ACC112 (cell line): ENCODE measurements at regions not wholly inside any gene's neighbourhood (a gene's known extent, or its start where the extent isn't known, plus 50 kb on each side); places are given as distances from the start of the nearest gene placed in this dataset.

Experiments used
- H2AFZ ChIP-seq: fragments of 200-600 bp; sonication (generic); one replicate; pipeline ENCODE4 v1.6.0; 2017; ENCODE audit warnings: antibody characterized with exemption, low read length; ENCODE audit not compliant: unreplicated experiment
- H3K27ac ChIP-seq: fragments of 200-600 bp; sonication (generic); 2 replicates; pipeline ENCODE4 v1.5.1; 2014; ENCODE audit warnings: low read depth, mild to moderate bottlenecking, antibody characterized with exemption, low read length, moderate library complexity
- H3K27me3 ChIP-seq: fragments of 200-600 bp; sonication (generic); 2 replicates; pipeline ENCODE4 v1.6.1; 2014; ENCODE audit warnings: mild to moderate bottlenecking, antibody characterized with exemption, low read length, moderate library complexity, mixed read lengths; ENCODE audit not compliant: insufficient read depth
- H3K36me3 ChIP-seq: fragments of 200-600 bp; sonication (generic); 2 replicates; pipeline ENCODE4 v1.6.1; 2016; ENCODE audit warnings: mild to moderate bottlenecking, antibody characterized with exemption, low read length, moderate library complexity, mixed read lengths; ENCODE audit not compliant: insufficient read depth
- H3K4me1 ChIP-seq: fragments of 200-600 bp; sonication (generic); one replicate; pipeline ENCODE4 v1.6.1; 2016; ENCODE audit warnings: low read length, mixed read lengths; ENCODE audit not compliant: insufficient read depth, unreplicated experiment, control insufficient read depth
- H3K4me3 ChIP-seq: fragments of 200-600 bp; sonication (generic); 2 replicates; pipeline ENCODE4 v1.5.1; 2014; ENCODE audit warnings: mild to moderate bottlenecking, low read depth, low read length
- H3K79me2 ChIP-seq: fragments of 200-600 bp; sonication (generic); one replicate; pipeline ENCODE4 v1.6.0; 2016; ENCODE audit warnings: low read length; ENCODE audit not compliant: control insufficient read depth, unreplicated experiment, insufficient read depth

DNA sequence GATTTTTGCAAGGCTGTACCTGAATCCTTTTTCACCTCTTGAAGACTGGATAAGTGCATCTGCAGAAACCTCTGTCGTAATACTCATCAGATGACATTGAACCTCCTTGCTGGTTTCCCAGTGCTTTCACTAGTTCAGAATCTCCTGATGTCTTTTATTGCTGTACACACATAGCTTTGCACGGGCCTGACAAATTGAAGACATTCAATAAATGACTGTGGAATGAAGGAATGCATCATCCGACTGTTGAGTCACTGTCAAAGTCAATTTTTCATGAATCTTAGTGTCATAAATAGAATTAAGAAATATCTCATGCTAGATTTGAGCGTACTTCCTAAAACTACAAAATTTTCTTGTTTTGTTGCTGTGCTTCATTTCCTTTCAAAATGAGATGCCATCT lies 598.2 kb upstream of the MAP3K7 start:
- Histone ChIP-seq H3K27me3 (no peaks in the 10 kb centered on the region), H3K36me3 (no peaks in the 10 kb centered on the region), H3K27ac (no peak overlapping the region), H3K4me3 (no peak overlapping the region), H3K79me2 (no peaks in the 10 kb centered on the region), H3K4me1 (no peaks in the 10 kb centered on the region), H2AFZ (no peak overlapping the region)

DNA sequence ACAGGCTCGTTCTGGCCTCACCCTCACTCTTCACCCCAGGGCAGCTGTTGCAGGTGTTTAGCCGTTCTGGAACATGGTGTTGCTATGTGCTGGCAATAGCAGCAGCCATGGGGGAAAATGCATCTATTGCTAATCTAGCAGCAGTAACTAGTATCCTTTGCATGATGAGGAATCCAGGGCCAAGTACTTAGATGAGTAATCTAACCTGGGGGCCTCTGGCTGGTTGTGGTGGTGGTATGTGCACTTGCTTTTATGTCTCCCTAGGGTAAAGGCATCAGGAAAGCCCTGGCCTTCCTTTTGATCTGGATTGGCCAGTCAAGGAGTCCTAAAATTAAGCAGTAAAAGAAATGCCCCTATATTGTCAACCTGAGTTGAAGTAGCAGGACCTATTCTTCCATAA lies 594.5 kb upstream of the MAP3K7 start:
- Histone ChIP-seq H3K79me2 (no peaks in the 10 kb centered on the region), H3K27ac (no peak overlapping the region), H3K27me3 (no peaks in the 10 kb centered on the region), H2AFZ (no peak overlapping the region), H3K4me1 (no peaks in the 10 kb centered on the region), H3K36me3 (no peaks in the 10 kb centered on the region), H3K4me3 (no peak overlapping the region)

DNA sequence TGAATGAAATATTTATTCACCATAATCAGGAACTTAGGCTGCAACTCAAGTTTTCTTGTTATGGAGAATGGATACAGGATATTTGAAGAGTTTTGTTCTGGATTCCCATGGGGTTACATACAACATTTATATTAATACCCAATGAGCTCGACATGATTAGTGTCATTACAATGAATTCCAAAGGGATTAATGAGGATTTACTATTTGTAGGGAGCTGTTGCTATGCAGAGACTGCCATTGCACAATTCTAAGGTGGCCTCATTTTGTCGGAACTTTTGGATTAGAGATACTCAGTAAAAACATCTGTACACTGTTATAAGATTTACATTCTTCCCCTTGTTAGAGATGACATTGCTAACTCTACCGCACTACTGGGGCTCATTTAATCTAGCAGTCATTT lies 586.8 kb upstream of the MAP3K7 start:
- H2AFZ ChIP-seq: no peak overlapping the region
- H3K27me3 ChIP-seq: no peaks in the 10 kb centered on the region
- H3K4me3 ChIP-seq: no peak overlapping the region
- H3K27ac ChIP-seq: no peak overlapping the region
- H3K79me2 ChIP-seq: no peaks in the 10 kb centered on the region
- H3K36me3 ChIP-seq: no peaks in the 10 kb centered on the region
- no peaks in the 10 kb centered on the region for H3K4me1 ChIP-seq

DNA sequence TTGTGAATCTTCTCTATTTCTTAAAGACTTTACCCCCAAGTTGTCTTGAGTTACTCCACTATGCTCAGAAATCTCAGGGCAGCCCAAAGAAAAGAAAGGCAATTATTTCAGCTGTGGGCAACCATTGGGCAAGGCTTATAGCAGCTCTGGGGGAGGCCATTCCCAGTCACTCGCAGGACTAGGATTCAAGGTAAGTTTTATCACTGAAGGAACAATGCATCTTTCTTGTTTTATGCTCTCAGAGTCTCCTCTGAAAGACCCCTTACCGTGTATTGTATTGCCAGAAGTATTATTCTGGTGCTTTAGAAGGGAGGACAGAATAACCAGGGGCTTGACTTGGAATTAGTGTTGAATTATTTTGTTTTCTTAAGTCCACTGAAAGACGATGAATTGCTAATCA lies 586.3 kb upstream of the MAP3K7 start:
- Histone ChIP-seq H3K4me3 (no peak overlapping the region), H3K79me2 (no peaks in the 10 kb centered on the region), H3K27me3 (no peaks in the 10 kb centered on the region), H2AFZ (no peak overlapping the region), H3K4me1 (no peaks in the 10 kb centered on the region), H3K27ac (no peak overlapping the region), H3K36me3 (no peaks in the 10 kb centered on the region)

DNA sequence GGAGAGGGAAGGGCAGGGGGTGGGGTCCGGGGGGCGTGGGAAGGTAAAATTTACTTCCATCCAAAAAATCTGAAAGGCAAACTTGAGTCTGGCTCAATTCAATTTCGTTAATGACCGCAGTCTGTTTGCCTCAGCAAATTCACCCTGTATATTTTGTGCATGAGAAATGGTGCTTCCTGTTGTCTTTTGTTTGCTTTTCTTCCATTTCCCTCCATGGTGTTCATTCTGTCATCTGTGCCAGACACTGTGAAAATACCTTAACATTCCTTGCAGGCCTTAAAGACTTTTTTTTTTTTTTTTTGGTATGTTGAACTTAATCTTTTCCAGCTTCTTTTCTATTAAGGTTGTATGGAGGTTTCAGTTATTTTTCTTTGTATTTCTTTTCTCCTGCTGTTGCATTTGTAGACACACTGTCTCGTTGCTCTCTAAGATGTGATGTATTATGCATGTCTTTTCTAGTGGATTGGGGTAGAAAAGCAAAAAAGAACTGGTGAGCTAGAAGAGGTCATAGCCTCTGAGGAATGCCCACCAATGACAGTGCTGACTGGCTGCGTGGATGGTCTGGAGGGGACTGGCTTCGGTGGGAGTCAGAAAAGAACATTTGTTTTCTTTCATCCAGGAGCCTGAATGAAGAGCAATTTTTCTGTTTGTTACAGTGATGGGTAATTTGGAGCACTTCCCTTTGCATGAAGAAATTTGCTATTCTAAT lies 585.0 kb upstream of the MAP3K7 start:
- Histone ChIP-seq H2AFZ (no peak overlapping the region), H3K36me3 (no peaks in the 10 kb centered on the region), H3K27me3 (no peaks in the 10 kb centered on the region), H3K27ac (no peak overlapping the region), H3K4me3 (no peak overlapping the region), H3K4me1 (no peaks in the 10 kb centered on the region), H3K79me2 (no peaks in the 10 kb centered on the region)

DNA sequence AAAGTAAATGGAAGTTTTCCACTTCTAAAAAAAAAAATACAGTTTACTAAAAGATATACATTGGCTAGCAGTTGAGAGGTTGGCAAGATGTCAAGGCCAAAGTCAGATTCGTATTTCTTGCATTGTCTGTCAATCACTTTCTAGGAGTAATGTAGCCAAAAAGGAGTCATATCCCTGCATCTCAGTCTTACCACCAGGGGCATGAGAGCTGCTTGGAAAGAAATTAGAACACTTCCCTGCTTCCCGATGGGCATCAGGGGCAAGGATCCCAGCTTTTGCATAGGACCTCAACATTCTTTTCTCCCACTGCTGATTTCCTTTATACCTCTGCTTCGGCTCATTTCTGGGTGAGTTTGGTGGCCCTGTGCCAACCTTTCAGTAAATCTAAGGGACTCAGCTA lies 581.0 kb upstream of the MAP3K7 start:
- no peak overlapping the region for H3K4me3 ChIP-seq
- no peaks in the 10 kb centered on the region for H3K79me2 ChIP-seq
- no peak overlapping the region for H3K27ac ChIP-seq
- no peaks in the 10 kb centered on the region for H3K27me3 ChIP-seq
- H2AFZ ChIP-seq: no peak overlapping the region
- no peaks in the 10 kb centered on the region for H3K36me3 ChIP-seq
- H3K4me1 ChIP-seq: no peaks in the 10 kb centered on the region

DNA sequence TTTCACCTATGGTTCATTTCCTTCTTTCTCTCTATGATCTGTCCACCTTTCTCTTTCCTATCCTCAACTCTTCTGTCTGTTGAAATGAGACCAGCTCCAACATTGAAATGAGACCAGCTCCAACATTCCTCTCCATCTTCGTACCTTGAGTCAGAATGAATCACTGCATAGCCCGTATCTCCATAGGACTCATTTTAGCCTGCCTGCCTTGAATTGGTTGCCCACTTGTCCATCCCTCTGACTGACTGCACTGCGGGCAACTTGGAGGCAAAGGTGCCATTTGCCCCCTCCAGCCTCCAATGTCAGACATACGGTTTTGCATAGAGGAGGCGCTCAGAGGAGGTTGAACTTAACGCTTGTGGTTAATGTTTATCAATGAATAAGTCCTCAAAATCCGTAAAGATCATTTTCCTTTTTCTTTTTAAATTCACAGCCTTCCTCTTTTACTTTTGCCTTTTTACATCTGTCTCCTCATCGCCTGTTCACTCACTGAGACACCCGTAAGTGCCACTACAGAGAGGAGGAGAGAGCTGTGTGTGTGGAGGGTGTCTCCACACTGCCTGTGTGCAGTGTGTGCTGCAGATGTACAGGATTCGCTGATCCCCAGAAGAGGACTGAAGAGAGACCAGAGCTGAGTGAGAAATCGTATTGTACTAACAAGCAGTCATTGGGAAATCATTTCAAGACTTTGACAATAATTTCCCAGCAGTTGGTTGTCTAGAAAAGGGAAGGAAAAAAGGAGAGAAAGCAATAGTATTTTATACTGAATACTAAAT lies 579.6 kb upstream of the MAP3K7 start:
- no peaks in the 10 kb centered on the region for H3K27me3 ChIP-seq
- H3K36me3 ChIP-seq: no peaks in the 10 kb centered on the region
- H3K27ac ChIP-seq: no peak overlapping the region
- H3K79me2 ChIP-seq: no peaks in the 10 kb centered on the region
- H2AFZ ChIP-seq: no peak overlapping the region
- no peak overlapping the region for H3K4me3 ChIP-seq
- H3K4me1 ChIP-seq: no peaks in the 10 kb centered on the region

DNA sequence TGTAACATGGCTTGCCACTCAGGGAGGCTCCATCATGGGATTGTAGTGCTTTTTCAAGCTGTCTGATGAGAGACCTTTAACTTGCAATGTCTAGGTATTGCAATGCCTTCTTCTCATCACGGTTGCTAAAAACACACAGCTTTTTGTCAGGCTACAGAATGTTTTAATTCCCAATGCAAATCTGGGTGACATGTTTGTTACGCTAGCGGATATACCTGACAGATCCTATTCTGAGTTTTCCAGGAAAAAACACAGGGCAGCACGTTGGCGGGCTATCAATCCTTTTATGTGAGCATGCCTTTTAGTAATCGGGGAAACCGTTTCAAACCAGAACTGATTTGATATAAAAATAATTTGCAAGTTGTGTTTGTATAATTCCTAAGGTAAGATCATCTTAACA lies 577.2 kb upstream of the MAP3K7 start:
- Histone ChIP-seq H2AFZ (no peak overlapping the region), H3K36me3 (no peaks in the 10 kb centered on the region), H3K27me3 (no peaks in the 10 kb centered on the region), H3K4me1 (no peaks in the 10 kb centered on the region), H3K79me2 (no peaks in the 10 kb centered on the region), H3K27ac (no peak overlapping the region), H3K4me3 (no peak overlapping the region)

DNA sequence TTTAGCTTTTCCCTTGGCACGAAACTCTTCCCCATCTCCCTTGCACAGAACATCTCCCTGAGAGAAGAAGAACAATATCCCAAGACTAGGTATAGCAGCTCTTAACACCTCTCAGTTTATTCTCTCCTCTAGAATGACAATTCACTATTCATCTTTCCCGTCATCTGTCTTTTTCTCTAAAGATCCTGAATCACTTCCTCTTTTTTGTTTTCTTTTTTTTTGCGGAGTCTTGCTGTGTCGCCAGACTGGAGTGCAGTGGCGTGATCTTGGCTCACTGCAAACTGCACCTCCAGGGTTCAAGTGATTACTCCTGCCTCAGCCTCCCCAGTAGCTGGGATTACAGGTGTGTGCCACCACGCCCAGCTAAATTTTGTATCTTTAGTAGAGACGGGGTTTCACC lies 574.4 kb upstream of the MAP3K7 start:
- no peaks in the 10 kb centered on the region for H3K36me3 ChIP-seq
- H3K27me3 ChIP-seq: no peaks in the 10 kb centered on the region
- no peaks in the 10 kb centered on the region for H3K79me2 ChIP-seq
- H3K4me3 ChIP-seq: no peak overlapping the region
- no peak overlapping the region for H2AFZ ChIP-seq
- no peak overlapping the region for H3K27ac ChIP-seq
- H3K4me1 ChIP-seq: no peaks in the 10 kb centered on the region

DNA sequence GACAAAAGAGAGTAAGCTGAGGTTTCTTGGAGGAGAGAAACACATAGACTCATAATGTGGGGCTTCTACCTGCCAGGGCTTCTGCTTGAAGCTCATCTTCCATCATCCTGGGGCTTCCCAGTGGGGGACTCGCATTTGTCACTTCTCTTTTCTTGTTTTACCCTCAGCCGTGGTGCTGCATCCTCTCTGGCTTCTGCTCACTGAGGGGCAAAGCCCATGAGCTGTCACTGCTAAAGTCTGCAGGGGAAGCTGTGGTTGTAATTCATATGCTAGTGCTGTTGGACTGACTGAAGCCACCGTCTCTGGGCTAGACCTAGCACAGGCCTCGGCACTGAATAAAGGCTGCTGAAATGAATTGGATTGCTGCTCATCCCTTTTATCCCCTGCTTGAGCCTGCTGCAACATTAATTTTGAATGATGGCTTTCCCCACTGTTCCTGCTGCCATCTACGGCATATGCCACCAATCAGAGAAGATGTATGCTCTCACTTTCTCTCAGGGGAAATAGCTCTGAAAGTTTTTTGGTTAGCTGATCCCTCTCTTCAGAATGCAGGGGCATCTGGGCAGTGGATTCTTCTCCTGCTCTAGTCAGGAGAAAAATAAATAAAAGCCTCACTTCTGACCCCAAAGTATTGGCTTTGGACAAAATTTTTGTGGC lies 568.4 kb upstream of the MAP3K7 start:
- Histone ChIP-seq H3K4me3 (no peak overlapping the region), H2AFZ (no peak overlapping the region), H3K27me3 (no peaks in the 10 kb centered on the region), H3K36me3 (no peaks in the 10 kb centered on the region), H3K79me2 (no peaks in the 10 kb centered on the region), H3K27ac (no peak overlapping the region), H3K4me1 (no peaks in the 10 kb centered on the region)

DNA sequence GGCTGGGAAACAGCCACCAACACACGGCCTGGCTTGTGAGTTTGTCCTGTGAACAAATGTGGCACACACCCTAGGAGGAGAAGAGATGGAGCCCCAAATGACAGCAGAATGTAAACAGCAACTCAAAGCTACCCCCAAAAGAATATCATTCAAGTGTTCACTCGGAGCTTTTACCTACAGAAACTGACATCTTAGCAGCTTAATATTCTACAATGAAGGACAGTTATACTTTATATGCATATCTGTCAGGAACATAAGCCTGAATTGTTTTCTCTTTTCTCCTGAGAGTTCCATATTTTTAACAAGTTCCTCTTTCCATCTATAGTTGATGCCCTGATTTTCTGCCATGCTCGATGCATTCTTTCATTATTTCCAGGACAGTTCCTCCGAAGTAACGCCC lies 566.0 kb upstream of the MAP3K7 start:
- Histone ChIP-seq H2AFZ (no peak overlapping the region), H3K36me3 (no peaks in the 10 kb centered on the region), H3K4me3 (no peak overlapping the region), H3K79me2 (no peaks in the 10 kb centered on the region), H3K4me1 (no peaks in the 10 kb centered on the region), H3K27me3 (no peaks in the 10 kb centered on the region), H3K27ac (no peak overlapping the region)
